ENCODE measurements at regions not wholly inside any gene's neighbourhood (a gene's known extent, or its start where the extent isn't known, plus 50 kb on each side); places are given as distances from the start of the nearest gene placed in this dataset.

GRCh38 chr6:21325201-21325856, 268.2 kb upstream of the SOX4 start:
- Mint-ChIP-seq H3K9me3 (no peaks in the 10 kb centered on the region), H3K4me3 (no peak overlapping the region), H3K36me3 (no peaks in the 10 kb centered on the region), H3K27ac (peak overlapping the region; percentile 49), H3K27me3 (ENCODE audit: low read depth) (no peaks in the 10 kb centered on the region), H3K4me1 (peaks cover 29% of the 10 kb centered on the region)
- TF ChIP-seq CTCF (IDR thresholded peaks at IDR 0.05; ENCODE audit: unreplicated experiment): no peak
- DNase-seq (ENCODE audit: low spot score in 2 of 2, unreplicated experiment in 2 of 2): no peak

- no peak for DNase-seq (ENCODE audit: low spot score in 2 of 2, unreplicated experiment in 2 of 2)
- no peak for TF ChIP-seq CTCF (IDR thresholded peaks at IDR 0.05; ENCODE audit: unreplicated experiment)
- H3K4me3 Mint-ChIP-seq: no peak overlapping the region
- no peaks in the 10 kb centered on the region for H3K27me3 Mint-ChIP-seq (ENCODE audit: low read depth)
- H3K9me3 Mint-ChIP-seq: no peaks in the 10 kb centered on the region
- peak overlapping the region; percentile 86 for H3K27ac Mint-ChIP-seq
- H3K36me3 Mint-ChIP-seq: no peaks in the 10 kb centered on the region
- peaks cover 33% of the 10 kb centered on the region for H3K4me1 Mint-ChIP-seq
Observed at GRCh38 chr6:21327326-21328112, 266.0 kb upstream of the SOX4 start.

GRCh38 chr6:21331235-21331634, 262.3 kb upstream of the SOX4 start:
- no peaks in the 10 kb centered on the region for H3K9me3 Mint-ChIP-seq
- no peaks in the 10 kb centered on the region for H3K36me3 Mint-ChIP-seq
- no peak for TF ChIP-seq CTCF (IDR thresholded peaks at IDR 0.05; ENCODE audit: unreplicated experiment)
- DNase-seq (ENCODE audit: low spot score in 2 of 2, unreplicated experiment in 2 of 2): no peak
- H3K27me3 Mint-ChIP-seq (ENCODE audit: low read depth): no peaks in the 10 kb centered on the region
- peak overlapping the region; percentile 68 for H3K27ac Mint-ChIP-seq
- H3K4me3 Mint-ChIP-seq: no peak overlapping the region
- peaks cover 39% of the 10 kb centered on the region for H3K4me1 Mint-ChIP-seq

GRCh38 chr6:21332077-21332476, 261.5 kb upstream of the SOX4 start:
- peaks cover 35% of the 10 kb centered on the region for H3K4me1 Mint-ChIP-seq
- peaks cover 4% of the 10 kb centered on the region for H3K9me3 Mint-ChIP-seq
- no peak overlapping the region for H3K4me3 Mint-ChIP-seq

GRCh38 chr6:21332660-21333059, 260.9 kb upstream of the SOX4 start:
- H3K36me3 Mint-ChIP-seq: peaks cover 3% of the 10 kb centered on the region
- H3K27ac Mint-ChIP-seq: peak overlapping the region; percentile 84
- H3K27me3 Mint-ChIP-seq (ENCODE audit: low read depth): no peaks in the 10 kb centered on the region
- DNase-seq (ENCODE audit: low spot score in 2 of 2, unreplicated experiment in 2 of 2): no peak
- peaks cover 9% of the 10 kb centered on the region for H3K9me3 Mint-ChIP-seq
- TF ChIP-seq CTCF (IDR thresholded peaks at IDR 0.05; ENCODE audit: unreplicated experiment): no peak
- H3K4me1 Mint-ChIP-seq: peaks cover 30% of the 10 kb centered on the region
- no peak overlapping the region for H3K4me3 Mint-ChIP-seq

More at GRCh38 chr6:21332077-21332476, 261.5 kb upstream of the SOX4 start:
- Mint-ChIP-seq H3K36me3 (no peaks in the 10 kb centered on the region), H3K27me3 (ENCODE audit: low read depth) (no peaks in the 10 kb centered on the region), H3K27ac (no peak overlapping the region)
- no peak for TF ChIP-seq CTCF (IDR thresholded peaks at IDR 0.05; ENCODE audit: unreplicated experiment)
- no peak for DNase-seq (ENCODE audit: low spot score in 2 of 2, unreplicated experiment in 2 of 2)

Data from mesothelial cell of epicardium (in vitro differentiated cells).